ENCODE measurements at regions not wholly inside any gene's neighbourhood (a gene's known extent, or its start where the extent isn't known, plus 50 kb on each side); places are given as distances from the start of the nearest gene placed in this dataset.

DNA sequence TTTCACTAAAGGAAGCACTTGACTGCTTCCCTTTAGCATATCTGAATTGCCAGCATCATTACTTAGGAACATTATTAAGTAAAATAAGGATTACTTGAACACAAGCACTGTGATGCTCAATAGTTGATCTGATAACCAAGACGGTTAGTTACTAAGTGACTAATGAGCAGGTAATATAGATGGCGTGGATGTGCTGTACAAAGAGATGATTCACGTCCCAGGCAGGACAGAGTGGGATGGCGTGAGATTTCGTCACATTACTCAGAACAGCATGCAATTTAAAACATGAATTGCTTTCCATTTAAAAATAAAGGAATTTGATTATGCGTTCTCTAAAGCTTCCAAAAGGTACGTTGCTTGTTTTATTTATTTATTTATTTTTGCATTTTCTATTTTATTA, 240.0 kb upstream of the ARHGEF26 start:
- TF ChIP-seq, protein P1, sequence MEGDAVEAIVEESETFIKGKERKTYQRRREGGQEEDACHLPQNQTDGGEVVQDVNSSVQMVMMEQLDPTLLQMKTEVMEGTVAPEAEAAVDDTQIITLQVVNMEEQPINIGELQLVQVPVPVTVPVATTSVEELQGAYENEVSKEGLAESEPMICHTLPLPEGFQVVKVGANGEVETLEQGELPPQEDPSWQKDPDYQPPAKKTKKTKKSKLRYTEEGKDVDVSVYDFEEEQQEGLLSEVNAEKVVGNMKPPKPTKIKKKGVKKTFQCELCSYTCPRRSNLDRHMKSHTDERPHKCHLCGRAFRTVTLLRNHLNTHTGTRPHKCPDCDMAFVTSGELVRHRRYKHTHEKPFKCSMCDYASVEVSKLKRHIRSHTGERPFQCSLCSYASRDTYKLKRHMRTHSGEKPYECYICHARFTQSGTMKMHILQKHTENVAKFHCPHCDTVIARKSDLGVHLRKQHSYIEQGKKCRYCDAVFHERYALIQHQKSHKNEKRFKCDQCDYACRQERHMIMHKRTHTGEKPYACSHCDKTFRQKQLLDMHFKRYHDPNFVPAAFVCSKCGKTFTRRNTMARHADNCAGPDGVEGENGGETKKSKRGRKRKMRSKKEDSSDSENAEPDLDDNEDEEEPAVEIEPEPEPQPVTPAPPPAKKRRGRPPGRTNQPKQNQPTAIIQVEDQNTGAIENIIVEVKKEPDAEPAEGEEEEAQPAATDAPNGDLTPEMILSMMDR (IDR thresholded peaks at IDR 0.05) = no peak
- no peak for TF ChIP-seq POLR2A (IDR thresholded peaks at IDR 0.05)
